GM18502 (cell line): ENCODE measurements at regions not wholly inside any gene's neighbourhood (a gene's known extent, or its start where the extent isn't known, plus 50 kb on each side); places are given as distances from the start of the nearest gene placed in this dataset.
A peak's percentile ranks its signal among the peaks of the same experiment; 100 is the strongest.
"Not testable (repeated sequence)": the region's sequence is repeated elsewhere in the genome, so short reads cannot be mapped to it uniquely, and the experiment has no call there.

ENCODE experiments used
- ATAC-seq: cut with Tn5 transposase; IDR thresholded peaks from one replicate; pipeline ENCODE4 v1.9.1; 2021; ENCODE audit warnings: mild to moderate bottlenecking; ENCODE audit not compliant: unreplicated experiment, poor library complexity

DNA sequence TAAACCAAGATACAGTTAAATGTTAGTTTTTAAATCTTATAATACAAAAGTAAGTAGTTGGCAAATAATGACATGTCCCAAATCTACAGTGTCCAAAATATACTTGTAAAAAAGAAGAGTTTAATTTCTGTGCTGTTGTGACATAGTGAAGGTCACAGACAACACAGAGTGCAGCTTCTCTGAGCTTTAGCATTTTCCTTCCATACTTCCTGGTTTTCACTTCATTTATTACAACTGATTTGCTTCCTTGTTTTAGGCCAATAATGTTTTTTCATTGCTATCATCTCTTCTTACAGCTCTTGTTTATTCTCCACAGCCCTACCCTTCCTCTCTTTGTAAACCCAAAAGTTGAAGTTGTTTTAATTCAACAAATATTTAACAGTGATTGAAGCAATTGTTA, 132.4 kb upstream of the TET2 start:
- ATAC-seq = no peak

DNA sequence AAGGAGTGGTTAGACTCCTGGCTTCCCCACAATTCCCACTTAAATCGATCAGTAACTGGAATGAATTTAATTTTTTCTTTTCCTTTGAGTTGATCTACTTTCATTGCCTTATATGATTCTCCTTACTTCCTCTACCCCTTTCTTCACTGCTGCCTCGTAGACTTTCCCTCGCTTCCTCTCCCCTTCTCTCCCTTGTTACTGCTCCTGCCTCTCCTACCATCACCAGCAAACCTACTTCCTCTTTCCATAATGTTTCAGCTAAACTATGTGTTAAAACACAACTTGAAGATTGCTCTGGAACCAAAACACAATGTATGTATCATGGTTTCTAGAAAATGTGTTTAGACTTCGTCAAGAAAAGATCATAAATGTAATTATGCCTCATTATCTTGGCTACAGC, 132.0 kb upstream of the TET2 start:
- no peak for ATAC-seq

DNA sequence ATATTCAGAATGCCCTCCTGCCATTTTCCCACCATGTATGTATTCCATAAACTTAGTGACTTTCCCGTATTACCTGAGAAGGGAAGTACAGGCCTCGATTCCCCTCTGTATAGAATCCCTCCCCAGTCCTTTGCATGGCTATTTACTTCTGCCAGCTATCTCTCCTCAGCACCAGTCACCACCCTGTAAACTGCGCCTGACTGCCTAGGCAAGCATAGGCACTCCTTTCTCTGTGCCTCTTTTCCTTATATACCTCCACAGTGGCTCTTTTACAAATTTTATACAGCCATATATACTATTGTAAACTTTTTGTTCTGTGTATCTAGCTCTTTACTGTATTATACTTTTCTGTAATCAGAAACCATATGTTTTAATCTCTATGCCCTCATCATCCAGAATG, 130.9 kb upstream of the TET2 start:
- ATAC-seq = no peak

DNA sequence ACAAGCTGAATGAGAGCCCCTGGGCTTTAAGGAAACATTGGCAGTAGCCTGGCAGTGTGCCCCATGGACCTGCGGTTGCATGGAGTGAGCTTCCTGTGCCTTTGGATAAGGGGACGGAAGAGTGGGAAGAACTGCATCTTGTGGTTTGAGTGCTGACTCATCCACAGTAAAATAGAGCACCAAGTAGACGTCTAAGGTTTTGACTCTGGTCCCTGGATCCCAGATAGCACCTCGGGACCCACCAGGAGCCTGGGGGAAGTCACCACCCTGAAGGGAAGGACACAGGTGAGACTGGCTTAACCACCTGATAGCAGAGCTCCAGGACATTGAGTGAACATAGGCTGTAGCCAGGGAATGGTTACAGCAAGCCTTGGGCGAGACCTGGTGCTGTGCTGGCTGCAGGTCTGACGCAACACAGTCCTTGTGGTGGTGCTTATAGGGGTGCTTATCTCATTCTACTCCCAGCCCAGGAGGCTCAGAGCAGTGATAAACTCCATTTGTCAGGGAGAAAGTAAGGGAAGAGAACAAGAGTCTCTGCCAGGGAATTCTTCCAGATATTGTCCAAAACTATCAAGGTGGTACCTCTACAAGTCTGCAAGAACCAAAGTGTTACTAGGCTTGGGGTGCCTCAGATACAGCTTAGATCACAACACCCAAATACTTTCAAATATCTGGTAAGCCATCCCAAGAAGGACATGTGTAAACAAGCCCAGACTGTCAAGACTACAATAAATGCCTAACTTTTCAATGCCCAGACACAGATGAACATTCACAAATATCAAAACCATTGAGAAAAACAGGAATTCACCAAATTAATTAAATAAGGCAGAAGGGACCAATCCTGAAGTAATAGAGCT, 123.6 kb upstream of the TET2 start:
- no peak for ATAC-seq

DNA sequence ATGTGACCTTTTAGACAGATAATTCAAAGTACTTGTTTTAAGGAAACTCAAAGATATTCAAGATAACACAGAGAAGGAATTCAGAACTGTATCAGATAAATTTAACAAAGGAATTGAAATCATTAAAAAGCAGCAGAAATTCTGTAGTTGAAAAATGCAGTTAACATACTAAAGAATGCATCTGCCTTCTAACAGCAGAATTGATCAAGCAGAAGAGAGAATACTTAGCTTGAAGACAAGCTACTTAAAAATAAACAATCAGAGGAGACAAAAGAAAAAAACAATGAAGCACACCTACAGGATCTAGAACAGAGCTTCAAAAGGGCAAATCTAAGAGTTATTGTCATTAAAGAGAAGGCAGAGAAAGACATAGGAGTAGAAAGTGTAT, 123.0 kb upstream of the TET2 start:
- ATAC-seq = no peak

DNA sequence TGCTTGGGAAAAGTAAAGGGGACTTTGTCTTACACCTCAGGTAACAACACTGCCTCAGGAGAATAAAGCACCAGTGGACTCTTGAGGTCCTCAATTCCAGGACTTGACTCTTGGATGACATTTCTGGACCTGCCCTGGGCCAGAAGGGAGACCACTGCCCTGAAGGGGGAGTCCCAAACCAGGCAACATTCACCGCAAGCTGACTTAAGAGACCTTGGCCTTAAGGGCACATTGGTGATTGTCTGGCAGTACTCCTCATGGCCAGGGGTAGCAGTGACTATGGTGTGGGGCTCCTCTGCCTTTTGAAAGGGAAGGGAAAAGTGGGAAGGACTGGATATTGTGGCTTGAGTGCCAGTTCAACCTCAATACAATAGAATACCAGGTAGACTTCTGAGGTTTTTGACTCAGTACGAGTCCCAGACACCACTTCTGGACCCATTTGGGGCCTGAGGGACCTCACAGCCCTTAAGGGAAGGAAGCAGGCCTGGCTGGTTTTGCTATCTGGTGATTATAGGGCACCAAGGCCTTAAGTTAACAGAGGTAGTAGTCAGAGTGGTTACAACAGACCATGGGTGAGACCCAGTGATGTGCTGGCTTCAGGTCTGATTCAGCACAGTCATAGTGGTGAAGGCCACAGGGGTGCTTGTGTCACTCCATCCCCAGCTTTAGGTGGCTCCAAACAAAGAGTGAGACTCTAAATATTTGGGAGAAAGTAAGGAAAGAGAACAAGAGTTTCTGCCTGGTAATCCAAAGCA, 121.2 kb upstream of the TET2 start:
- ATAC-seq = no peak

DNA sequence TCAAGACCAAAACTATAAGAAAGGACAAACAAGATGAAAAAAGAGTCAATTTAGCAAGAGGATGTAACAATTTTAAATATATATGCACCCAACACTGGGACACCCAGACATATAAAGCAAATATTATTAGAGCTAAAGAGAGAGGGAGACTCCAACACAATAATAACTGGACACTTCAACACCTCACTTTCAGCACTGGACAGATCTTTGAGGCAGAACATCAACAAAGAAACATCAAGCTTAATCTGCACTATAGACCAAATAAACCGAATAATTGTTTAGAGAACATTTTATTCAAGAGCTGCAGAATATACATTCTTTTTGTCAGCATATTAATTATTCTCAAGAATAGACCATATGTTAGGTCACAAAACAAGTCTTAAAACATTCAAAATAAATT, 109.7 kb upstream of the TET2 start:
- no peak for ATAC-seq

DNA sequence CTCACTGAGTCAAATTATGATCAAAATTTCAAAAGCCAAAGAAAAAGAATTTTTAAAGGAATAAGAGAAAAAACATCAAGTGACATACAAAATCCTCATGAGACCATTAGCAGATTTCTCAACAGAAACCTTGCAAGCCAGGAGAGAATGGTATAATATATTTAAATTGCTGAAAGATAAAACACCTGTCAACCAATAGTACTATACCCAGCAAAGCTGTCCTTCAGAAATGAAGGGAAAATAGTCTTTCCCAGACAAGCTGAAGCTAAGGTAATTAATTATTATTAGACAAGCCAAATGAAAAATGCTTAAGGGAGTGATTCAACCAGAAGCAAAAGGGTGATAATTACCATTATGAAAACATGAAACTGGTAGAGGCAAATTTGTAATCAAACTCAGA, 104.2 kb upstream of the TET2 start:
- no peak for ATAC-seq

DNA sequence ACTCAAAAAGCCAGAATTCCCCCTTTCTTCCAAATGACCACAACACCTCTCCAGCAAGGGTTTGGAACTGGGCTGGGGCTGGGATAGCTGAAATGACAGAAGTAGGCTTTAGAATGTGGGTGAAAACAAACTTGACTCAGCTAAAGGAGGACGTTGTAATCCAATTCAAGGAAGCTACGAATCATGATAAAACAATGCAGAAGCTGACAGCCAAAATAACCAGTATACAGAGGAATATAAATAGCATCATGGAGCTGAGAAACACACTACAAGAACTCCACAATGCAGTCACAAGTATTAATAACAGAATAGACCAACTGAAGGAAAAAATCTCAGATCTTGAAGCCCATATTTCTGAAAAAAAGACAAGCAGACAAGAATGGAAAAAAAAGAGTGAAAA, 95.8 kb upstream of the TET2 start:
- no peak for ATAC-seq

DNA sequence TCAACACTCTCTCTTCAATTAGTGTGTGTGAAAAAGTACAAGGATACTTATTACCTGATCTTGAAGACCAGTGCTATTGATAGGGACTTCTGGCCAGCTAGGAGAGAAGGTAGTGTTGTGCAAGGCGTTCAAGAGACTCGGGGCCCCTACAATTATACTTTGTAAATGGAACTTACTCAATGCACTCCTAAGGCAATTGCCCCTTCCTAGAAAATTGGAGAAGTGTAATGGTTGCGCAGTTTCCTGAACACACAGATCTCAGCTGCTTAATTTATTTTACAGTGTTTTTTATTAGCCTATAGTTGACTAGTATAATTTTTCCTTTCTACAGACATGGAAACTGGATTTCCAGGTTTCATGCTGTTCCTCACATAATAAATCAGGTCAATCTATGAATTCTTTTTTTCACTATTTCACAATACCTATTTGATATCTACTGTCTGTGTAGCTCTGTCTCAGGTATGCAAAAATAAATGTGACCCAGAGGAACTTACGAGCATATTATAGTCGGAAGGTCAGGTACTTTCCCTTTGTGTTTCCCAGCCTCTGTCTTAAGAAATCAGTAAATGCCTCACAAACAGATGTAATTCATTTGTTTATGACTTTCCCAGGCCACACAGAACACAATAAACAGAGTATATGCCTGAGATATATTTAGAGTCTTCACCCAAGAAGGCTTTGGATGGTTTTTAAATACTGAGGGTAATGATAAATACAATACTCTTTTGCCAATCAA, 89.1 kb upstream of the TET2 start:
- peak; percentile 28 for ATAC-seq

DNA sequence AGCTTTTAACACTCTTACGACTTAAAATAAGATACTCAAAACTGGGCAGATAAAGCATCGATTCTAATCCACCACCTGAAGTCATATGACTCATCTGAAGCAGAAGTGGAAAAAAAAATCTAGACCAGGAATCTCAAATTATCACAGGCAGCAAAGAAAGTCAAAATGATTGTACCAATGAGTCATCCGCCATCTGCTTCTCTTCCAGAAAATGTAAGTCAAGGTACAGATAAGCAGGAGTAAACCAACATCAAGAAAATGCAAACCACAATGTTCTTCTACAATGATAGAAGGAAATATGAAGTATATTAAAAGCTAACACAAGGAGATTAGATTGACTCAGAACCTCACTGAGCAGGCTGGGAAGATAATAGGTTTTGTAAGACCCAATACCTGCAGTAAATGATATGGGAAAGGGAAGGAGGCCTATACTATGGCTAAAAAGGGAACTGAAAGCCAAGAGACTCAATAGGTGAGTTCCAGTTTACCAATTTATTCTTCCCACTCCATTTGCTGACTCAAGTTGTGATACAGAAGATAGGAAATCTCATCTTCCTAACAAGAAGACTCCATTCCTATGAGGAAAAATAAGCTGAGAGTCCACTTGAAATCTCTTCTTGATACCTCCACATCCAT, 88.4 kb upstream of the TET2 start:
- no peak for ATAC-seq

DNA sequence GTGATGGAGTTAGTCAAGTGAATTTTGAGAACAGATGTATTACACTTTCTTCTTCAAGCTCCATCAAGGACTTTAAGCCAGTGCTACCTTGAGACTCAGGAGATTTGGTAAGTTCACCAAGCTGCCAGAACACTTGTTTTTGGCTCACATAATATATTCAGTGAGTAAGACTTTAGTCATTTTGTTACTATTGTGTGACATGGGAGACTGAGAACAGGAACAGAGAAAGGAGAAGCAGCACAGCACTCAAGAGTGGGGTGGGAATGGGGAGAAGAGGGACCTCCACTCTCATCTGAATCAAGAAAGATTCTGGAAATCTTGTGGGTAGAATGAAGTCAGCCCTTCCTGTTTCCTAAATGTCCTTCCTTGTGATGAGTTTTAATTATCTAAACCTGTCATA, 87.3 kb upstream of the TET2 start:
- ATAC-seq = peak; percentile 35

DNA sequence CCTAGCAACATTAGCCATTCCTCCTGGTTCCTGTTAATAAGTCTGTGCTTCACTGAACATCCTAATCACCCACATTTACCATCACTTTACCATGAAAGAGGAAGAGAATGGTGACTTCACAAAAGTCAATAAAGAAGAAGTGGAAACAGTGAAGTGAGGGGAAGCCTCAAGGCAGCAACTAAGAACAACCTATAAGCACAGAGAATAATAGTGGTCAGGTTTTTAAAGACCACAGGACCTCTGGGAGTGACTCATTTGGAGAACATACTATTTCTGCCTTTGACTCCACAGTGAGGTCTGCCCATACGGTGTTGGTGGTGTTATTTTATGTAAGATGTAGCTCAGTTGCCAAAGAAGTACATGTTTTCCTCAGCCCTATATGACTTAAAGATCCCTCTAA, 86.0 kb upstream of the TET2 start:
- peak; percentile 89 for ATAC-seq

DNA sequence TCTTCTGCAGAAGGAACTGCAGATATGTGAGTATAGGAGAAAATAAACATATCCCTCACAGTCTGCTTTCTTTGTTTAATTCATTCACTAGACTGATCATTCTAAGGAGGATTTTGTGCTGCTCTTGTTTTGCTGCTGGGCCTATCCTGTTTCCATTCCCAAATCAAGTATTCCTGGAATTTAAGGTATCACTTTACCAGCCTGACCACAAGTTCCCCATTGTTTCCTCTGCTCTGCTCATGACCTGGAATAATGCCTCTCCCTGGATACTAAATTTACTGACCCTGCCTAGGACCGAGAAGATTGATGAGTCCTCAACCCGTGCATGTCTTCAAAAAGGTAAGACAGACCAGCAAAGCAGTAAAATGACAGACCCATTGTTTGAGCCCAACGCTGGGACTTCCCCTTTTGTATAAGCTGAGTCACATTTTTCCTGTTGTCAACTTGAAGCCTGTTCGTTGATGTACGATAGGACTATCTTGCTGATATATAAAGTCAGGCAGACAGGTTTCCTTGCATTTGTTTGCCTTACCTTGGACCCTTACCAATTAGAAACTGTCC, 85.5 kb upstream of the TET2 start:
- peak; percentile 36 for ATAC-seq

DNA sequence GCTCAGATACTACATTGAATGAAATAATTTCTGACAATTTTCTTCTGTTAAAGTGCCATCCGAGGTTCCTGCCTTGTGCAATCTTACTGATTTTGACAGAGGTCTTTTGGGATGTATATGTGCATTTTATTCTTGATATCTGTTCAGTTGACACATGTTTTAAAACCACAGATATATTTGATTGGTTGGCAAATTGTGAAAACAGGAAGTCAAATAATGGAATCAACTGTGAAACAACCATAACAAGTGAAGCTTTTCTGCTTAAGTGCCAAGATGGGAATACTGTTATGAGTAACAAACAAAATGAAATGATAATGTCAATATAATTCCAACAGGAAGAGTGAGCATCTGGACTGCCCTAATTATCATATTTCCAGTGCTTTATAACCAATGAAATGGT, 84.9 kb upstream of the TET2 start:
- no peak for ATAC-seq

DNA sequence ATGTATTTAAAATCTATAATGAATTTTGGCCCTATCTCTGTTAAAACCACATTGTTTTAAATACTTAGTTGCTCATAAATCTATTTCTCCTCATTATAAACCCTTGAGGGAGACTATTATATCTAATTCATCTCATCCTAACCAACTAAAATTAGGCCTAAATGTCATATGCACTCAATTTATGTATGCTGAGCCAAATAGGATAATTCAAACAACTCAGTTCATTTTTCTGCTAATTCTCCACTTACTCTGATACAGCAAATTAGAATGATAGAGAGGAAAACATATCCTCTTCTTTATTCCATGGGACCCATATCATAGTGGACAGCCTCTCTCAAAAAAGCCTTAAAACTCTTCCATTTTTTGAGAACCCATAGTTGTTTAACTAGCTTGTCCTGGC, 80.3 kb upstream of the TET2 start:
- no peak for ATAC-seq

DNA sequence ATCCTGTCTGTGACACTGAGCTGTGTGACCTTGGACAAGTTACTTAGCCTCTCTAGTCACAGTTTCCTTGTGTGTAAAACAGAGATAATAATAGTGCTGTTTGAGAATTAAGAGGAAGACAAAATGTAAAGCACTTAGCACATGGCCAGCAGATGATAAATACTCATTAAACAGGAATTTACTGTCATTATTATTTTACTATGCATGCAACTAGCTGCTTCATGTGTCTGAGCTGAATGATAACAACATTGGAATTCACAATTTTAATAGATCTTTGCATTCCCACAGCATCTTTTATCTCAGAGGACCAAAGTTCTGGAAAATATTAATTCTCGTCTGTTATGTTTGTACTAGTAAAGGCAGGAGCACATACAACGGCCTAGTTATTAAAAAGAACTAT, 79.2 kb upstream of the TET2 start:
- ATAC-seq = no peak

DNA sequence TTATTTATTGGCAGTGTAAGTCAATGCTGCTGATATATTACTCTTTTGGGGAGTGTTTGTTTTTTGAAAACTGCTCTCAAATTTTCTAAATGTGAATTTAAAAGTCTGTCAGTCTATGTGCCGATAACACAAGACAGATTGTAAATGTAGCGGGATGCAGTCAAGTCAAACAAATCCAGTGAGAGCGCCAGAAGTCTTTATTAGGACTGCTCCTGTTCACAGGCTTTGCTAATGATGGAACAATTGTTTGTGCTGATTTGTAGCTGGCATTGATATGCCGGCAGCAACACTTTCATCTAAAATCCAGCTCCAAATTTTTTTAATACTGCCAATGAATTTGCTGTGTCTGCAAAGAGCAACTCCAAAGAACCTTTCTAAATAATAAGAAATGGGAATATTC, 78.7 kb upstream of the TET2 start:
- ATAC-seq = no peak

DNA sequence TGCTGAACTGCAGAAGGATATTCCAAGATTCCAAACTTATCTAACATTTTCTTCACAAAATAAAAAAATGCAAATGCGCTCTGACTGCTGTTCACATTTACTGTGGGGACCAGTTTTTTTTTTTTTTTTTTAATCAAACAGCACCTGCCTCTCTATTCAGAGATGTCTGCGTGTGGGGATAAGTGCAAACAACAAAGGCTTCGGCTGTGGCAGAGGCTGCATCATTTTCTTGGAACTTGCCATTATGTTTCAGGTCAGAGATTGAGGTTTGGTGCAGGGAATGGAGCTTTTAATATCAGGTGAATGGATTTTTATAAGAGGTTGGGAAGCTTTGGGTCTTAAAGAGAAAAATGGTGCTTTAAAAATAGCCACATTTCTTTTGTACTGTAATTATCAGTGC, 78.2 kb upstream of the TET2 start:
- ATAC-seq = no peak

DNA sequence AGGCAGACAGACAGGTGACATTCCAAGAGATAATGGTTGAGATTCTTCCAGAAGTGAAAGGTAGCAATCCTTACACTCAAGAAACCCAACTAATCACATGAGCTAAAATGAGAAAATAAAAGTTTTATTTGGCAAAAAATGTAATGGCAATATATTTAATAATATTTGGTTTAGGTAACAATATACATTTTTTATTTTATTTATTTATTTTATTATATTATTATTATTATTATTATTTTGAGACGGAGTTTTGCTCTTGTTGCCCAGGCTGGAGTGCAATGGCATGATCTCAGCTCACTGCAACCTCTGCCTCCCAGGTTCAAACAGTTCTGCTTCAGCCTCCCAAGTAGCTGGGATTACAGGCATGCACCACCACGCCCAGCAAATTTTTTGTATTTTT, 74.6 kb upstream of the TET2 start:
- not testable (repeated sequence) for ATAC-seq
